ENCODE measurements at regions not wholly inside any gene's neighbourhood (a gene's known extent, or its start where the extent isn't known, plus 50 kb on each side); places are given as distances from the start of the nearest gene placed in this dataset.

GRCh38 chr11:15347969-15348734, 233.4 kb downstream of the INSC start:
- TF ChIP-seq CTCF (IDR thresholded peaks at IDR 0.05), result no peak
- no peak for TF ChIP-seq POLR2A (IDR thresholded peaks at IDR 0.05)
